ENCODE measurements at regions not wholly inside any gene's neighbourhood (a gene's known extent, or its start where the extent isn't known, plus 50 kb on each side); places are given as distances from the start of the nearest gene placed in this dataset.

DNA sequence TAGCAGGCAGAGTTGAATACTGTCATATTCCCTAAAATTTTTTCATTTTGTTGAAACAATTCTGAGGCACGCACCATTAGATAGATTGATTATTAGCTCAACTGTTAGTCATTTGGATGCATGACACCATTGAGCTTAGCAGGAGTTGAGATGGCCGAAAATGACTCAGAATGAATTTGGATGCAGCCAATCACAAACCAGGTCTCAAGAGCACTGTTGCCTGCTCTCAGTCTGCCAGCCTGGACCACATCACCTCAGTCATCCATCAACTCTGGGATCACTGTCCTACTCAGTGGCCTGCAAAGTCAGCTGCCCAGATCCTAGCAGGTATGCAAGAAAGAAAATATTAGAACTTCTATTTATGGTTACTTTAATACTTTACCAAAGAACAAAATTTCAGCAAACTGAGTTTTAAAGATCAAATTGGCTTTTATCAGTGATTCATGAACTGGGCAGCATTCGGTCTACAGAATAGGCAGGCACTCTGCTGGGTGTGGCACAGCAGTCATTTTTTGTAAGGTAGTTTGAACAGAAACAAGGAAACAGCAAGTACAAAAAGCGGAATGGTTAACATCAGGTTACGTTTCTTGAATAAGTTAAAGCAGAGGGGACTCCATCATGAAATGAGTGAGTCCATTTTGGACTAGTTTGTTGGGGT lies 152.7 kb upstream of the ARHGAP28 start:
- Histone ChIP-seq H3K9me3 (ENCODE audit: insufficient read depth, low read depth, low read length) (no peaks in the 10 kb centered on the region), H3K9ac (ENCODE audit: low read depth, low read length) (no peak overlapping the region), H3K36me3 (ENCODE audit: insufficient read depth, low read depth, low read length) (no peaks in the 10 kb centered on the region), H3K4me3 (ENCODE audit: low read length) (no peak overlapping the region), H3K4me1 (ENCODE audit: insufficient read depth, low read length) (no peaks in the 10 kb centered on the region), H3K27me3 (ENCODE audit: insufficient read depth, low read length) (no peaks in the 10 kb centered on the region), H3K27ac (ENCODE audit: low read length) (no peak overlapping the region)

DNA sequence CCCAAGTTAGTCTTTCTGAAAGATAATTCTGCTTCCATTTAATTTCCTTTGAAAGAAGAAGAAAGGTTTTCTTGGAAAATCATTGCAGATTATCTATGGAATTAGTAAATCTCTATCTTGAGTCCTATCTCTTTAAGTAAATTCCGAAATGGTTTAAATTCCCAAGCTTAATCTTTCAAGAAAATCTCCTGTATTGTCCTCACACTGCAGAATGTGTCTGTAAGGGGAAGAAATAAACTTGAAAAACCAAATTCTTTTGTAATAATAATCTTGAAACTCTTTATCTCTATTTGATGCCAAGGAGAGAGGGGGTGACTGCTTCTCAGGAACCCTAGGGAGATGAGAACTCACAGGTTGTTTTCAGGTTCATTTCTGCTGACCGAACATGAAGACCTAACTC lies 150.8 kb upstream of the ARHGAP28 start:
- H3K4me3 ChIP-seq (ENCODE audit: low read length), result no peak overlapping the region
- H3K27ac ChIP-seq (ENCODE audit: low read length), result no peak overlapping the region
- H3K9ac ChIP-seq (ENCODE audit: low read depth, low read length), result no peak overlapping the region
- H3K4me1 ChIP-seq (ENCODE audit: insufficient read depth, low read length), result no peaks in the 10 kb centered on the region
- H3K9me3 ChIP-seq (ENCODE audit: insufficient read depth, low read depth, low read length), result no peaks in the 10 kb centered on the region
- H3K36me3 ChIP-seq (ENCODE audit: insufficient read depth, low read depth, low read length), result no peaks in the 10 kb centered on the region
- no peaks in the 10 kb centered on the region for H3K27me3 ChIP-seq (ENCODE audit: insufficient read depth, low read length)

- Histone ChIP-seq H3K36me3 (ENCODE audit: insufficient read depth, low read depth, low read length) (no peaks in the 10 kb centered on the region), H3K4me1 (ENCODE audit: insufficient read depth, low read length) (no peaks in the 10 kb centered on the region), H3K27ac (ENCODE audit: low read length) (no peak overlapping the region), H3K9ac (ENCODE audit: low read depth, low read length) (no peak overlapping the region), H3K4me3 (ENCODE audit: low read length) (no peak overlapping the region), H3K9me3 (ENCODE audit: insufficient read depth, low read depth, low read length) (no peaks in the 10 kb centered on the region), H3K27me3 (ENCODE audit: insufficient read depth, low read length) (no peaks in the 10 kb centered on the region)
Observed at GRCh38 chr18:6579486-6579885, 150.0 kb upstream of the ARHGAP28 start.

GRCh38 chr18:6580401-6580800 lies 149.1 kb upstream of the ARHGAP28 start:
- Histone ChIP-seq H3K36me3 (ENCODE audit: insufficient read depth, low read depth, low read length) (no peaks in the 10 kb centered on the region), H3K9ac (ENCODE audit: low read depth, low read length) (no peak overlapping the region), H3K4me1 (ENCODE audit: insufficient read depth, low read length) (no peaks in the 10 kb centered on the region), H3K27me3 (ENCODE audit: insufficient read depth, low read length) (no peaks in the 10 kb centered on the region), H3K9me3 (ENCODE audit: insufficient read depth, low read depth, low read length) (no peaks in the 10 kb centered on the region), H3K4me3 (ENCODE audit: low read length) (no peak overlapping the region), H3K27ac (ENCODE audit: low read length) (no peak overlapping the region)

- Histone ChIP-seq H3K27ac (ENCODE audit: low read length) (no peak overlapping the region), H3K4me3 (ENCODE audit: low read length) (no peak overlapping the region), H3K9ac (ENCODE audit: low read depth, low read length) (no peak overlapping the region), H3K9me3 (ENCODE audit: insufficient read depth, low read depth, low read length) (no peaks in the 10 kb centered on the region), H3K4me1 (ENCODE audit: insufficient read depth, low read length) (peaks cover 5% of the 10 kb centered on the region), H3K36me3 (ENCODE audit: insufficient read depth, low read depth, low read length) (no peaks in the 10 kb centered on the region), H3K27me3 (ENCODE audit: insufficient read depth, low read length) (no peaks in the 10 kb centered on the region)
Observed at GRCh38 chr18:6589923-6590322, 139.6 kb upstream of the ARHGAP28 start.

GRCh38 chr18:6590326-6590725 lies 139.2 kb upstream of the ARHGAP28 start:
- Histone ChIP-seq H3K4me1 (ENCODE audit: insufficient read depth, low read length) (peaks cover 5% of the 10 kb centered on the region), H3K9ac (ENCODE audit: low read depth, low read length) (no peak overlapping the region), H3K27me3 (ENCODE audit: insufficient read depth, low read length) (no peaks in the 10 kb centered on the region), H3K9me3 (ENCODE audit: insufficient read depth, low read depth, low read length) (no peaks in the 10 kb centered on the region), H3K36me3 (ENCODE audit: insufficient read depth, low read depth, low read length) (no peaks in the 10 kb centered on the region), H3K27ac (ENCODE audit: low read length) (no peak overlapping the region), H3K4me3 (ENCODE audit: low read length) (no peak overlapping the region)

DNA sequence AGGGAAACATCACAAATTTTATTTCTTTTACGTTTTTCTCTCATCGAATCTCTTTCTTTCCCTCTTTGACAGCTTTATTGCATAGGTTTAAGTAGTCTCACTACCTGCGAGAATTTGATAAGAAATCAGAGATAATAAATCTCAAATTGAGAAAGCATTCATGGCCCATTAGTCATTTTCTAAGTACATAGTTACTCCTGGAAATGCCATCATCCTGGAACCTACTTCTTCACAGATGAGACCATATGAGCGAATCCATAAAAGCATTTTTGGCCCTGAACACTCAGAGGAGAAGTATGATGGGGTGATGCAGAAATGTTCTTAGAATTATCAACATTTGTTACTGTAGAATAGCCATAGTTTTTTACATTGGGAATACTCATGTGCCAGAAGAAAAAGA lies 138.0 kb upstream of the ARHGAP28 start:
- Histone ChIP-seq H3K27me3 (ENCODE audit: insufficient read depth, low read length) (no peaks in the 10 kb centered on the region), H3K27ac (ENCODE audit: low read length) (no peak overlapping the region), H3K4me1 (ENCODE audit: insufficient read depth, low read length) (peaks cover 5% of the 10 kb centered on the region), H3K36me3 (ENCODE audit: insufficient read depth, low read depth, low read length) (no peaks in the 10 kb centered on the region), H3K9ac (ENCODE audit: low read depth, low read length) (no peak overlapping the region), H3K4me3 (ENCODE audit: low read length) (no peak overlapping the region), H3K9me3 (ENCODE audit: insufficient read depth, low read depth, low read length) (no peaks in the 10 kb centered on the region)

DNA sequence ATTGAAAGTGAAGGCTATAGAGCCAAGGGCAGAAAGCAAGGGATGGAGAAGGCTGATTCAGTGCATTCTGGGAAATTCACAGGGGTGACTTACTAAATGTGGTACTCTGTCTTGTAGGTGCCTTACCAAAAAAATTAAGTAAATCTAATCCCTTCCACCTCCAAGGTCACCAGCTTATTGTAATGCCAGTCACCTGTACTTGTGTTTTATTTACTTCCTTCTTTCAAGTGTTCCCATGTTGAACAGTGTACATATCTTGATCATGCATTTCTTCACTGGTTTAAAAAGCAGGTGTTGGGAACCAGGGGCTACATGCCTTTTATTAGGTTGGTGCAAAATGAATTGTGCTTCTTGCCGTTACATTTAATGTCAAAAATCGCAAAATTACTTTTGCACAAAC lies 137.0 kb upstream of the ARHGAP28 start:
- no peaks in the 10 kb centered on the region for H3K27me3 ChIP-seq (ENCODE audit: insufficient read depth, low read length)

DNA sequence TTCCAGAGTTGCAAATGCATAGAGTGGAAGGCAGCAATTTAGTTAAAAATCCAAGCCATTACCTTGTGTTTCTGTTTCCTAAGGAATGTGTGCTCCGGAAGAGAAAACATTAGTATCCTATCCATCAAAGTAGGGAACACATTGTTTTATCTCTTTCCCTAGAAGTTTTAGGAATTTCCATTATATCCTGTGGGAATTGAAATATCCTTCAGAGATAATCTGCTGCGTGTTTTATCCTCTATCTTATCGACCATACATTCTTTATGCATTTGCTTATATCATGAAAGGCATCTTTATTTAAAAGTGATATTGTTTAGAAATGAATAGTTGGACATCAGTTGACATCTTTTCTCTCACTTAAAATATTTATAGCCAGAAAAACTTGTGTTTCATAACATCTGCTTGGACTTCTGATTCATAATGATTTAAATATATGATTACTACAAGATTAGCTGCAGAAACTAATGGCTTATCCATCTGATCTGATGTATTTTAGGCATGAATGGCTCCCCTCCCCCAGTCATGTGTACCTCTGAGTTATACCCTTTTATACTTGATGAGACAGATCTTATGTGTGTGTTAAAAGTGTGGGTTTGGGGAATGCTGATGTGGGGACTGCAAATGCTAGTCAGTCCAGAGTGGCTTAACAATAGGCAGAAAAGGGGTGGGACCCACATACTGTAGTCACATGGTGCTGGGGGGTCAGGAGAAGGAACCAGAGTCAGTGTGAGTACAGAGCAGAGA lies 136.2 kb upstream of the ARHGAP28 start:
- no peaks in the 10 kb centered on the region for H3K36me3 ChIP-seq (ENCODE audit: insufficient read depth, low read depth, low read length)

More for the DNA sequence above, 137.0 kb upstream of the ARHGAP28 start:
- Histone ChIP-seq H3K27ac (ENCODE audit: low read length) (no peak overlapping the region), H3K4me1 (ENCODE audit: insufficient read depth, low read length) (peaks cover 8% of the 10 kb centered on the region), H3K9me3 (ENCODE audit: insufficient read depth, low read depth, low read length) (no peaks in the 10 kb centered on the region), H3K4me3 (ENCODE audit: low read length) (no peak overlapping the region), H3K36me3 (ENCODE audit: insufficient read depth, low read depth, low read length) (no peaks in the 10 kb centered on the region), H3K9ac (ENCODE audit: low read depth, low read length) (no peak overlapping the region)

GRCh38 chr18:6595666-6596065 lies 133.8 kb upstream of the ARHGAP28 start:
- Histone ChIP-seq H3K36me3 (ENCODE audit: insufficient read depth, low read depth, low read length) (no peaks in the 10 kb centered on the region), H3K27me3 (ENCODE audit: insufficient read depth, low read length) (no peaks in the 10 kb centered on the region), H3K27ac (ENCODE audit: low read length) (no peak overlapping the region), H3K9ac (ENCODE audit: low read depth, low read length) (no peak overlapping the region), H3K4me1 (ENCODE audit: insufficient read depth, low read length) (peaks cover 13% of the 10 kb centered on the region), H3K4me3 (ENCODE audit: low read length) (no peak overlapping the region), H3K9me3 (ENCODE audit: insufficient read depth, low read depth, low read length) (no peaks in the 10 kb centered on the region)

More for the DNA sequence above, 136.2 kb upstream of the ARHGAP28 start:
- H3K4me1 ChIP-seq (ENCODE audit: insufficient read depth, low read length), result peaks cover 8% of the 10 kb centered on the region
- no peak overlapping the region for H3K9ac ChIP-seq (ENCODE audit: low read depth, low read length)
- H3K9me3 ChIP-seq (ENCODE audit: insufficient read depth, low read depth, low read length), result no peaks in the 10 kb centered on the region
- no peak overlapping the region for H3K27ac ChIP-seq (ENCODE audit: low read length)
- no peaks in the 10 kb centered on the region for H3K27me3 ChIP-seq (ENCODE audit: insufficient read depth, low read length)
- no peak overlapping the region for H3K4me3 ChIP-seq (ENCODE audit: low read length)

DNA sequence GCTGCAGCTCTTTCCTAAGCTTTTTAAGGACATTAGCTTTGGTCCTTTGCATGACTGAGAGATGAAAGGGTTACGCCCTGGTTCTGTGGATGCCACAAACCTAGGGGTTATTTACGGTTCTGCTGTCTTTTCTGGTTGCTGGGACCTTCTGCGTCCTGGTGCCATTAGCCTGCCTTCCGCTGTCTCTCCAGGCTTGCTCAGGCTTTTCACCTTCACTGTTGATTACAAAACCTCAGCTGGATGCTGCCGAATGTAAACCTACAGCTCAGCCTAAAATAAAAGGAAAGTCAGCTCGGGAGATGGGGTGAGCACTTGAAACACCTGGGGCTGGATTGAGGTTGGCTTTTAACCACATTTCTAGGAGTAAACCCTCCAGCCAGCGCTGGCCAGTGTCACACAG lies 130.9 kb upstream of the ARHGAP28 start:
- Histone ChIP-seq H3K36me3 (ENCODE audit: insufficient read depth, low read depth, low read length) (no peaks in the 10 kb centered on the region), H3K9ac (ENCODE audit: low read depth, low read length) (no peak overlapping the region), H3K4me3 (ENCODE audit: low read length) (no peak overlapping the region), H3K27me3 (ENCODE audit: insufficient read depth, low read length) (no peaks in the 10 kb centered on the region), H3K9me3 (ENCODE audit: insufficient read depth, low read depth, low read length) (no peaks in the 10 kb centered on the region), H3K4me1 (ENCODE audit: insufficient read depth, low read length) (peaks cover 8% of the 10 kb centered on the region; the same call in 1 of the 2 replicates), H3K27ac (ENCODE audit: low read length) (no peak overlapping the region)

- Histone ChIP-seq H3K4me1 (ENCODE audit: insufficient read depth, low read length) (peaks cover 9% of the 10 kb centered on the region; the same call in 1 of the 2 replicates), H3K27me3 (ENCODE audit: insufficient read depth, low read length) (no peaks in the 10 kb centered on the region), H3K36me3 (ENCODE audit: insufficient read depth, low read depth, low read length) (no peaks in the 10 kb centered on the region), H3K9ac (ENCODE audit: low read depth, low read length) (no peak overlapping the region), H3K27ac (ENCODE audit: low read length) (no peak overlapping the region), H3K9me3 (ENCODE audit: insufficient read depth, low read depth, low read length) (no peaks in the 10 kb centered on the region), H3K4me3 (ENCODE audit: low read length) (no peak overlapping the region)
Observed at GRCh38 chr18:6600667-6601167, 128.8 kb upstream of the ARHGAP28 start.

All from iPS-20b (cell line).